Coronary artery (tissue), 2 donors: ENCODE measurements at regions not wholly inside any gene's neighbourhood (a gene's known extent, or its start where the extent isn't known, plus 50 kb on each side); places are given as distances from the start of the nearest gene placed in this dataset.

ENCODE experiments used
- DNase-seq: peaks from one replicate; pipeline ENCODE4 v3.0.0-alpha.2; 2017; ENCODE audit warnings: low spot score
- H3K27ac ChIP-seq, 2 donors: fragments of 200-600 bp; sonication (generic); one replicate each; pipeline ENCODE4 v1.5.1; 2016 to 2019
- H3K4me3 ChIP-seq: fragments of 200-600 bp; sonication (generic); 2 replicates; pipeline ENCODE4 v1.5.1; 2016; ENCODE audit warnings: mild to moderate bottlenecking, moderate library complexity
- TF ChIP-seq, protein P1 (sequence below): fragments of 200-600 bp; sonication (generic); IDR thresholded peaks from one replicate; pipeline ENCODE4 v1.5.1; 2019; ENCODE audit warnings: antibody characterized with exemption

DNA sequence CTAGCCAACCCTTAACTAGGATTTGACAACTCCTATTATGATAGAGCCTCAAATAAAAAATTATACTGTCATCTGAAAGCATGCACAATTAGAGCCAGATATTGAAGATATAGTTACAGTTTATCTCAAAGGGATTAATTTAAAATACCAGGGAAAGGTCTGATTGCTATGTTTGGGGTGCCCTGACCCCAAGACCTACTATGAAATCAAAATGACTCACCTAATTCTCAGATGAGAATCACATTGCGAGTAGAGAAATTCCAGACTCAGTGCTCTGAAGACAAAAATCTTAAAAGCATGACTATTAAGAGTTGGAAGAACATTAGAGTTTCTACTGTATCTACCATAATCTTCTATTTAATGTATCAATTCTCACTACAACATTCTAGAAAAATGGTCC, 297.1 kb downstream of the AHR start:
- H3K4me3 ChIP-seq, result no peak overlapping the region
- TF ChIP-seq, protein P1, sequence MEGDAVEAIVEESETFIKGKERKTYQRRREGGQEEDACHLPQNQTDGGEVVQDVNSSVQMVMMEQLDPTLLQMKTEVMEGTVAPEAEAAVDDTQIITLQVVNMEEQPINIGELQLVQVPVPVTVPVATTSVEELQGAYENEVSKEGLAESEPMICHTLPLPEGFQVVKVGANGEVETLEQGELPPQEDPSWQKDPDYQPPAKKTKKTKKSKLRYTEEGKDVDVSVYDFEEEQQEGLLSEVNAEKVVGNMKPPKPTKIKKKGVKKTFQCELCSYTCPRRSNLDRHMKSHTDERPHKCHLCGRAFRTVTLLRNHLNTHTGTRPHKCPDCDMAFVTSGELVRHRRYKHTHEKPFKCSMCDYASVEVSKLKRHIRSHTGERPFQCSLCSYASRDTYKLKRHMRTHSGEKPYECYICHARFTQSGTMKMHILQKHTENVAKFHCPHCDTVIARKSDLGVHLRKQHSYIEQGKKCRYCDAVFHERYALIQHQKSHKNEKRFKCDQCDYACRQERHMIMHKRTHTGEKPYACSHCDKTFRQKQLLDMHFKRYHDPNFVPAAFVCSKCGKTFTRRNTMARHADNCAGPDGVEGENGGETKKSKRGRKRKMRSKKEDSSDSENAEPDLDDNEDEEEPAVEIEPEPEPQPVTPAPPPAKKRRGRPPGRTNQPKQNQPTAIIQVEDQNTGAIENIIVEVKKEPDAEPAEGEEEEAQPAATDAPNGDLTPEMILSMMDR, result no peak
- DNase-seq, result no peak
- no peak overlapping the region for H3K27ac ChIP-seq

DNA sequence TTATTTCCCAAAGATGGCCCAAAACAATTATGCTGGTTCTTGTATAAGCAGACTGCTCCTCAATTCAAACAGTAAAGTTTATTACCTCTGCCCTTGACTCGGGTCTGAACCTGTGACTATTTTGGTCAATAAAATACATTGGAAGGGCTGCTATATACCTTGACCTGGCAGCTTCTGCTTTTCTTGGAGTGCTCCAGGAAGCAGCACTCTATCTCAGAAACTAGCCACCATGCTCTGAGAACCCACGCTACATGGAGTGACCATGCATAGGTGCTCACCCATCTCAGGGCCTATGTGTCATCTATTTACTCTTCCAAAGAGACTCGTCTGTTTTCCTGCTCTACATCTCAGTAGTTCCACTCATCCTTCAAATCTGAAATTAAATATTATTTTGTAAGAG, 299.9 kb downstream of the AHR start:
- Histone ChIP-seq H3K27ac (no peak overlapping the region), H3K4me3 (no peak overlapping the region)
- TF ChIP-seq, protein P1, result no peak
- no peak for DNase-seq

DNA sequence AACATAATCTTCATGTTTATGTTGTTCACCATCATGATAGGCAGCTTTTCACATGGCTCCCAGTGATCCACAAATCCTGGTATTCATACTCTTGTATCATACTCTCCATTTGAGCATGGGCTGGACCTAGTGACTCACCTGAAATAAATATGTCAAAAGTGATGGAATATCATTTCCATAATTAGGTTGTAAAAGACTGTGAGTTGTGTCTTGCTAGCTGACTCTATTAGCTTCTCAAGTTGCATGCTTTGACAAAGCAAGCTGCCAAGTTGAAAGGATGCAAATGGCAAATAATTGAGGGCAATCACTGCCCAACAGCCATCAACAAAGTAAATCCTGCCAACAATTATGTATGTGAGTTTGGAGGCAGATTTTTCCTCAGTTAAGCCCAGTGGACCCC, 300.4 kb downstream of the AHR start:
- Histone ChIP-seq H3K27ac (no peak overlapping the region), H3K4me3 (no peak overlapping the region)
- no peak for DNase-seq
- TF ChIP-seq, protein P1, result no peak

DNA sequence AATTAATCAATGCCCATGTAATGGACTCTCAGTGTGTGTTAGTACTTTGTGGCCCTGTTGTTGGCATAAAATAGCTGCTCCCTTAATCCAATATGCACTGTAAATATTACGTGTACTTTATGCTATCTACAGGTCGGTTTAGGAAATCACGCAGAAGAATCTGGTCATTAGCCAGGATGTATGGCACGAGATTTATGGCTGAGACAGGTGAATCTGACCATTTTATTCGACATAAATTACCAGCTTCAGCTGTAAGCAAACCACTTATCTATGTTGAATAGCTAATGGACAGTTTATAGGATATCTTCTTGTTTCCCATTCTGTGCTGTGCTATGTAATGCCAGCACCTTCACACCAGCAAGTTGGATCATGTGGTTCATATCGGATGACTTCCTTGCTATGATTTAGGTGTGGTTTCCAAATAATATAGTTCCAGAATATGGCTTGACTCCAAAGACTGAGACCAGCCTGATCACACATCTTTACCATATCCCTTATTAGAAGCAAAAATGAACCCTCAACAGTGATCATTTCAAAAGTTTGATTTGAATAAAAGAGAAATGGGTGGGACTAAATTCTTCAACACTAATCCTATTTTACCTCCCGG, 301.4 kb downstream of the AHR start:
- TF ChIP-seq, protein P1, result no peak
- Histone ChIP-seq H3K27ac (no peak overlapping the region), H3K4me3 (no peak overlapping the region)
- no peak for DNase-seq

DNA sequence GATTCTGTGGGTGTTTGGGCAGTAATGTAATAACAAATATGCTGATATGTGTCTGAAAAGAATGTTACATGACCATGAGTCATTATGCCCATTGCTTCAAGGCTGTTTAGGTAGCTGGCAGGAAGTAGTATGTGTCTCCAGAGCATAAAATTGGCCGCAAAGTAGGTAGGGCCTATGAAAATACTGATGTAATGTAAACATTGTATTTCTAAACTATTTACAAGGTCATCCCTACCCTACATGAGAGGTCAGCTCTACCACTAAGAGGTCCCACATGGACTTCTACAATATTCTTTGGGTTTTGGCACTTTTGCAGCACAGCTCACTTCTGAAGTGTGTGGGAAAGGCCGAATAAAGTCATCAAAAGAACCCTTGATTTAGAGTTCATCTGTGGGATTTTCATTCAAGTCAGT, 301.9 kb downstream of the AHR start:
- Histone ChIP-seq H3K27ac (no peak overlapping the region), H3K4me3 (no peak overlapping the region)
- no peak for DNase-seq
- TF ChIP-seq, protein P1, result no peak

DNA sequence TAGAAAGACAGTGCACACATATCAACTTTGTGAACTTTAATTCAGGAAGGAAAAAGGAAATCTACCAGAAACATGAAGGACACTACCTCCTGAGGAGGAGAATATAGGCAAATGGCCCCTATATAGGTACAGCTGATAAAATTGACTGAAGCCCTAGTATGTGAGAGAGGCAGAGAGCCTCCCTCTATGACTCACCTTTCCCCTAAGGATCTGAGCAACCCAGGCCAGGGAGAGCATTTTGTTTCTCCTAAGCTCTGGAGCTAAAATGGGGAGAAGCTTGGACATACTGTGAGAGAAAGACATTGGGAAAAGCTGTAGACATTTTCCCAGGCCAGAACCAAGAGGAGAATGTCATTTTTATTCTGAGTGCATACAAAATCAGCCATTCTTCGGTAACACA, 303.5 kb downstream of the AHR start:
- DNase-seq, result no peak
- TF ChIP-seq, protein P1, result no peak
- Histone ChIP-seq H3K4me3 (no peak overlapping the region), H3K27ac (no peak overlapping the region)

DNA sequence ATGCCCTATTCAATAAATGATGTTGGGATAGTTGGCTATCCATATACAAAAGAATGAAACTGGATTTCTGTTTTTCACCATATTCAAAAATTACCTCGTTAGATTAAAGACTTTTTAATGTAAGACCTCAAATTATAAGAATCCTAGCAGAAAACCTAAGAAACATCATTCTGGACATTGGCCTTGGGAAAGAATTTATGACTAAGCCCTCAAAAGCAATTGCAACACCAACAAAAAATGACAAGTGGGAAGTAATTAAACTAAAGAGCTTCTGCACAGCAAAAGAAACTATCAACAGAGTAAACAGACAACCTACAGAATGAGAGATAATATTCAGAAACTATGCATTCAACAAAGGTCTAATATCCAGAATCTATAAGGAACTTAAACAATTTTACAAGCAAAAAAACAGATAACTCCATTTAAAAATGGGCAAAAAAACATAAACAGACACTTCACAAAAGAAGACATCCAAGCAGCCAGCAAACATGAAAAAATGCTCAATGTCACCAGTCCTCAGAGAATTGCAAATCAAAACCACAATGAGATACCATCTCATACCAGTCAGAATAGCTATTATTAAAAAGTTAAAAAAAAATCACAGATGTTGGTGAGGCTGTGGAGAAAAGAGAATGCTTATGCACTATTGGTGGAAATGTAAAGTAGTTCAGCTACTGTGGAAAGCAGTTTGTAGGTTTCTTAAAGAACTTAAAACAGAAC, 309.8 kb downstream of the AHR start:
- TF ChIP-seq, protein P1, result no peak
- Histone ChIP-seq H3K4me3 (no peak overlapping the region), H3K27ac (no peak overlapping the region)
- no peak for DNase-seq
